ENCODE measurements at regions not wholly inside any gene's neighbourhood (a gene's known extent, or its start where the extent isn't known, plus 50 kb on each side); places are given as distances from the start of the nearest gene placed in this dataset.

GRCh38 chr20:24089576-24089975 lies 101.0 kb upstream of the GGTLC1 start:
- Histone ChIP-seq H3K27ac (no peak overlapping the region), H3K36me3 (no peaks in the 10 kb centered on the region), H3K4me3 (no peak overlapping the region), H3K4me1 (no peaks in the 10 kb centered on the region), H3K9me3 (no peaks in the 10 kb centered on the region), H3K27me3 (peaks cover 0 to 8% (median 0%) of the 10 kb centered on the region in 9 donors)
- TF ChIP-seq CTCF (IDR thresholded peaks at IDR 0.05), result no peak
- no peak for TF ChIP-seq POLR2A (IDR thresholded peaks at IDR 0.05)
- 51 to 64% (median 58%) methylated on average over 2 of the region's 2 CpGs for WGBS, 4 donors
- ATAC-seq (no peak), DNase-seq (no peak)
- intact Hi-C loops (cut with DNase I), result no loop called here

GRCh38 chr20:24086121-24086520 lies 97.5 kb upstream of the GGTLC1 start:
- TF ChIP-seq CTCF (IDR thresholded peaks at IDR 0.05) (no peak), POLR2A (IDR thresholded peaks at IDR 0.05) (no peak)
- Histone ChIP-seq H3K4me3 (no peak overlapping the region), H3K4me1 (no peaks in the 10 kb centered on the region), H3K27ac (no peak overlapping the region), H3K36me3 (no peaks in the 10 kb centered on the region), H3K9me3 (no peaks in the 10 kb centered on the region), H3K27me3 (peaks cover 0 to 7% (median 0%) of the 10 kb centered on the region in 9 donors)
- ATAC-seq (no peak), DNase-seq (no peak)
- 51 to 60% (median 54%) methylated on average over 5 of the region's 5 CpGs for WGBS, 4 donors
- intact Hi-C loops (cut with DNase I), result no loop called here

- H3K36me3 ChIP-seq, result no peaks in the 10 kb centered on the region
- 75 to 89% (median 80%) methylated on average over 3 of the region's 3 CpGs for WGBS, 4 donors
- H3K4me1 ChIP-seq, result no peaks in the 10 kb centered on the region
- no peaks in the 10 kb centered on the region for H3K9me3 ChIP-seq
- no peak overlapping the region for H3K4me3 ChIP-seq
- ATAC-seq (no peak), DNase-seq (no peak)
- H3K27ac ChIP-seq, result no peak overlapping the region
- intact Hi-C loops (cut with DNase I), result no loop called here
- H3K27me3 ChIP-seq, result peaks cover 0 to 4% (median 0%) of the 10 kb centered on the region in 9 donors
- no peak for TF ChIP-seq POLR2A (IDR thresholded peaks at IDR 0.05)
- TF ChIP-seq CTCF (IDR thresholded peaks at IDR 0.05), result no peak
Observed at GRCh38 chr20:24084281-24084680, 95.7 kb upstream of the GGTLC1 start.

- no peaks in the 10 kb centered on the region for H3K36me3 ChIP-seq
- WGBS, 4 donors, result 80 to 84% (median 82%) methylated on average over 5 to 6 of the region's 6 CpGs
- intact Hi-C loops (cut with DNase I), result no loop called here
Observed at GRCh38 chr20:24081077-24081476, 92.5 kb upstream of the GGTLC1 start.

More at GRCh38 chr20:24081077-24081476, 92.5 kb upstream of the GGTLC1 start:
- H3K4me1 ChIP-seq, result no peaks in the 10 kb centered on the region
- H3K9me3 ChIP-seq, result no peaks in the 10 kb centered on the region
- no peak overlapping the region for H3K4me3 ChIP-seq
- TF ChIP-seq CTCF (IDR thresholded peaks at IDR 0.05) (no peak), POLR2A (IDR thresholded peaks at IDR 0.05) (no peak)
- peaks cover 0 to 4% (median 0%) of the 10 kb centered on the region in 9 donors for H3K27me3 ChIP-seq
- DNase-seq (no peak), ATAC-seq (no peak)
- H3K27ac ChIP-seq, result no peak overlapping the region

Measured in heart left ventricle (tissue), 16 donors.